Tibial nerve (tissue), 4 donors: ENCODE measurements at regions not wholly inside any gene's neighbourhood (a gene's known extent, or its start where the extent isn't known, plus 50 kb on each side); places are given as distances from the start of the nearest gene placed in this dataset.

Source experiments
- CTCF ChIP-seq, 5 experiments: fragments of 200-600 bp in 3 of 5; fragments of 450-650 bp in 2 of 5; sonication (generic) in 3 of 5; IDR thresholded peaks; one replicate each; pipeline ENCODE4 v1.5.1; 2016 to 2019; ENCODE audit warnings: antibody characterized with exemption in 5 of 5, mild to moderate bottlenecking in 3 of 5, moderate library complexity in 2 of 5
- EP300 ChIP-seq, 2 donors: sonication (generic); formaldehyde crosslinking; IDR thresholded peaks; one replicate each; pipeline ENCODE4 v1.6.1; 2017; ENCODE audit warnings: antibody characterized with exemption in 2 of 2, mild to moderate bottlenecking in 1 of 2
- POLR2A ChIP-seq, 2 donors: fragments of 450-650 bp; IDR thresholded peaks; one replicate each; pipeline ENCODE4 v1.6.1; 2017; ENCODE audit warnings: antibody characterized with exemption in 2 of 2, mild to moderate bottlenecking in 2 of 2, moderate library complexity in 2 of 2

- no peak for TF ChIP-seq POLR2A (IDR thresholded peaks at IDR 0.05)
- TF ChIP-seq CTCF (IDR thresholded peaks at IDR 0.05), result no peak
- TF ChIP-seq EP300 (IDR thresholded peaks at IDR 0.05), result peak in 1 of 2 donors; percentile 72
Observed at GRCh38 chr6:91299544-91300491, 712.9 kb upstream of the MAP3K7 start.
